ENCODE measurements at regions not wholly inside any gene's neighbourhood (a gene's known extent, or its start where the extent isn't known, plus 50 kb on each side); places are given as distances from the start of the nearest gene placed in this dataset.

DNA sequence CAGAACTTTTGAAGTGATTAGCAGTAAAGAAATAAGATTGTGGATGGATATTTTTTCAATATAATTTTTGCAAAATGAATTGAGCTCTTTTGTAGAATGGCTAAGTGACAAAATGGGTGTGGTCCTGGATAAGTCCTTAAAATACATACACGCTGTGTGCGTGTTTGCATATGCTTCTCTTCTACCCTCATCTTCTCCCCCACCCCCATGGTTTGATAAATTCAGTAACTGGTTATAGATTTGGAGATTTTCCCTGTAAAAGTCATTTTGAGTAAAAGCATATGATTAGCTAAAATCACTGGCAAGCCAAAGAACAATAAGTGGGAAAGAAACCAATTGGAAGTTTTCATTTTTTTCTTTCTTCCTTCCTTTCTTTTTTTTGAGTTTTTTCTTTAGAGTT is 453.9 kb upstream of the MDFIC2 start:
- no peak for TF ChIP-seq RAD21 (conservative IDR thresholded peaks at IDR 0.05 in 1 of 2, IDR thresholded peaks at IDR 0.05 in 1 of 2)
- TF ChIP-seq NR3C1 (IDR thresholded peaks at IDR 0.05): no peak
- no peak for TF ChIP-seq SMC3 (IDR thresholded peaks at IDR 0.05)
- TF ChIP-seq ESRRA (IDR thresholded peaks at IDR 0.05; ENCODE audit: borderline replicate concordance, low read length): no peak
- no peak for TF ChIP-seq NPAS2 (CRISPR knock-in tag; IDR thresholded peaks at IDR 0.05; ENCODE audit: borderline replicate concordance)
- TF ChIP-seq, protein P1, sequence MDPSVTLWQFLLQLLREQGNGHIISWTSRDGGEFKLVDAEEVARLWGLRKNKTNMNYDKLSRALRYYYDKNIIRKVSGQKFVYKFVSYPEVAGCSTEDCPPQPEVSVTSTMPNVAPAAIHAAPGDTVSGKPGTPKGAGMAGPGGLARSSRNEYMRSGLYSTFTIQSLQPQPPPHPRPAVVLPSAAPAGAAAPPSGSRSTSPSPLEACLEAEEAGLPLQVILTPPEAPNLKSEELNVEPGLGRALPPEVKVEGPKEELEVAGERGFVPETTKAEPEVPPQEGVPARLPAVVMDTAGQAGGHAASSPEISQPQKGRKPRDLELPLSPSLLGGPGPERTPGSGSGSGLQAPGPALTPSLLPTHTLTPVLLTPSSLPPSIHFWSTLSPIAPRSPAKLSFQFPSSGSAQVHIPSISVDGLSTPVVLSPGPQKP (IDR thresholded peaks at IDR 0.05; ENCODE audit: low read depth, low read length): no peak
- TF ChIP-seq NFE2L2 (conservative IDR thresholded peaks at IDR 0.05; ENCODE audit: low read length): no peak
- TF ChIP-seq HEYL (CRISPR knock-in tag; IDR thresholded peaks at IDR 0.05): no peak
- TF ChIP-seq CHD4 (IDR thresholded peaks at IDR 0.05; ENCODE audit: borderline replicate concordance): no peak
- TF ChIP-seq, protein P2, sequence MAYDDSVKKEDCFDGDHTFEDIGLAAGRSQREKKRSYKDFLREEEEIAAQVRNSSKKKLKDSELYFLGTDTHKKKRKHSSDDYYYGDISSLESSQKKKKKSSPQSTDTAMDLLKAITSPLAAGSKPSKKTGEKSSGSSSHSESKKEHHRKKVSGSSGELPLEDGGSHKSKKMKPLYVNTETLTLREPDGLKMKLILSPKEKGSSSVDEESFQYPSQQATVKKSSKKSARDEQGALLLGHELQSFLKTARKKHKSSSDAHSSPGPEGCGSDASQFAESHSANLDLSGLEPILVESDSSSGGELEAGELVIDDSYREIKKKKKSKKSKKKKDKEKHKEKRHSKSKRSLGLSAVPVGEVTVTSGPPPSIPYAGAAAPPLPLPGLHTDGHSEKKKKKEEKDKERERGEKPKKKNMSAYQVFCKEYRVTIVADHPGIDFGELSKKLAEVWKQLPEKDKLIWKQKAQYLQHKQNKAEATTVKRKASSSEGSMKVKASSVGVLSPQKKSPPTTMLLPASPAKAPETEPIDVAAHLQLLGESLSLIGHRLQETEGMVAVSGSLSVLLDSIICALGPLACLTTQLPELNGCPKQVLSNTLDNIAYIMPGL (CRISPR knock-in tag; IDR thresholded peaks at IDR 0.05; ENCODE audit: borderline replicate concordance): no peak
- no peak for TF ChIP-seq EHMT2 (IDR thresholded peaks at IDR 0.05; ENCODE audit: low read depth)
- no peak for TF ChIP-seq CHD2 (IDR thresholded peaks at IDR 0.05; ENCODE audit: low read length, partially characterized antibody)
- TF ChIP-seq, protein P3, sequence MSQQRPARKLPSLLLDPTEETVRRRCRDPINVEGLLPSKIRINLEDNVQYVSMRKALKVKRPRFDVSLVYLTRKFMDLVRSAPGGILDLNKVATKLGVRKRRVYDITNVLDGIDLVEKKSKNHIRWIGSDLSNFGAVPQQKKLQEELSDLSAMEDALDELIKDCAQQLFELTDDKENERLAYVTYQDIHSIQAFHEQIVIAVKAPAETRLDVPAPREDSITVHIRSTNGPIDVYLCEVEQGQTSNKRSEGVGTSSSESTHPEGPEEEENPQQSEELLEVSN (IDR thresholded peaks at IDR 0.05; ENCODE audit: borderline replicate concordance, low read depth): no peak
- TF ChIP-seq, protein P4, sequence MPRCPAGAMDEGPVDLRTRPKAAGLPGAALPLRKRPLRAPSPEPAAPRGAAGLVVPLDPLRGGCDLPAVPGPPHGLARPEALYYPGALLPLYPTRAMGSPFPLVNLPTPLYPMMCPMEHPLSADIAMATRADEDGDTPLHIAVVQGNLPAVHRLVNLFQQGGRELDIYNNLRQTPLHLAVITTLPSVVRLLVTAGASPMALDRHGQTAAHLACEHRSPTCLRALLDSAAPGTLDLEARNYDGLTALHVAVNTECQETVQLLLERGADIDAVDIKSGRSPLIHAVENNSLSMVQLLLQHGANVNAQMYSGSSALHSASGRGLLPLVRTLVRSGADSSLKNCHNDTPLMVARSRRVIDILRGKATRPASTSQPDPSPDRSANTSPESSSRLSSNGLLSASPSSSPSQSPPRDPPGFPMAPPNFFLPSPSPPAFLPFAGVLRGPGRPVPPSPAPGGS (IDR thresholded peaks at IDR 0.05): no peak
- ATAC-seq (no peak), FAIRE-seq (no peak), DNase-seq (ENCODE audit: low read depth in 1 of 2, low spot score in 1 of 2) (no peak)
- 83% methylated on average over 2 of the region's 2 CpGs for WGBS (ENCODE audit: missing lambda C conversion rate)
- no peaks in the 10 kb centered on the region for H3K4me1 ChIP-seq
- POLR2A ChIA-PET: no interaction called here
- H3K4me3 ChIP-seq: no peak overlapping the region
- no peak overlapping the region for H3K27ac ChIP-seq
- H3K4me2 ChIP-seq: no peak overlapping the region
- H3K9me3 ChIP-seq: no peaks in the 10 kb centered on the region
- CTCF ChIA-PET: interaction anchor here (1.4 kb wide), 1 partner anchor 12 kb away, joined by 3 read pairs; no protein-coding TSS in a partner anchor

DNA sequence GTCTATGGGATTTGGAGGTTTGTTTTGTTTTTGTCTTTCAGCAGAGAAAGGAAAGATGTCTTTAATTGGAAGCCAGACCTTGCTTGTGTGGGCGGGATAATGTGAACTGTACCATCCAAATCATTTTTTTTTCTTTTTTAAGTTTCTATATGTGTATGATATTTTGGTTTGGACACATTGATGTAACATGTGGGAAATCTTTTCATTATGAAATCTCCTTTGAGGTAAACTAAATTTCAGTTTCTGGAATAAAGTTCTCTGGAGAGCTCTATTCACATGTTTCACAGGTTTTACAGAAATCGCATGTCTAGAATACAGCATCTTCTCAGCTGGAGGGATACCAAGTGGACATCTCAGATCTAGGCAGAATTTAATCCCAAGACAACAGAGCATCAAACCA is 451.5 kb upstream of the MDFIC2 start:
- ATAC-seq: no peak
- WGBS (ENCODE audit: missing lambda C conversion rate): 83% methylated on average over 2 of the region's 2 CpGs
- Histone ChIP-seq H3K9me3 (no peaks in the 10 kb centered on the region), H3K27ac (no peak overlapping the region), H3K4me1 (no peaks in the 10 kb centered on the region), H3K4me3 (no peak overlapping the region), H3K4me2 (no peak overlapping the region)
- ChIA-PET POLR2A (no interaction called here), CTCF (interaction anchor here (0.6 kb wide), 1 partner anchor 455 kb away, joined by 3 read pairs; no protein-coding TSS in a partner anchor)
- TF ChIP-seq MAFK (IDR thresholded peaks at IDR 0.05; ENCODE audit: partially characterized antibody): no peak
- FAIRE-seq: no peak
- DNase-seq (ENCODE audit: low read depth in 1 of 2, low spot score in 1 of 2): no peak

DNA sequence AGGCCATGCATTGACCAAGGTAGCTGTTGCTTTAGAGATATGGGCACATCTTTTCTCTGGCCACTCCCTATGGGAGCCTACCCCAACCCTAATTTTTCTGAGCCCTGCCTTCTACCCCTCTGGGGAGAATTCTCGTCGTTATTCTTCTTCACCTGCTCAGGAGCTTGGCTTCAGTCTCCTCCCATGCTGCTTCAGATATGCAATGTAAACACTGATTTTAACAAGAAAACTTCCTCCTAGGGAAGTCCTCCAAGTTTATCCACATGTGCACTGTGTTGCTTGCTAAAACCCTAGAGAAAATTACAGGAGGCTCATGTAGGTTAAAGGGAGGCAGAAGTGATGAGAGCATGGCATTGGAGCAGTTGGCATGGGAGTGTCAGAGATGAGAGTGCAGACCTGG is 445.2 kb upstream of the MDFIC2 start:
- CTCF ChIA-PET: no interaction called here
- ATAC-seq (no peak), DNase-seq (ENCODE audit: low read depth in 1 of 2, low spot score in 1 of 2) (no peak), FAIRE-seq (no peak)
- Histone ChIP-seq H3K27ac (no peak overlapping the region), H3K4me3 (no peak overlapping the region), H3K9me3 (no peaks in the 10 kb centered on the region), H3K4me1 (no peaks in the 10 kb centered on the region), H3K4me2 (no peak overlapping the region)
- POLR2A ChIA-PET: no interaction called here
- TF ChIP-seq JUNB (IDR thresholded peaks at IDR 0.05) (no peak), JUN (IDR thresholded peaks at IDR 0.05) (no peak), KDM5A (IDR thresholded peaks at IDR 0.05) (no peak), CBX8 (IDR thresholded peaks at IDR 0.05) (no peak), ZSCAN20 (CRISPR knock-in tag; IDR thresholded peaks at IDR 0.05) (no peak), RCOR1 (IDR thresholded peaks at IDR 0.05; ENCODE audit: low read depth, low read length) (no peak), HOXA7 (CRISPR knock-in tag; IDR thresholded peaks at IDR 0.05) (no peak), FOSB (CRISPR knock-in tag; IDR thresholded peaks at IDR 0.05) (no peak), RAD21 (conservative IDR thresholded peaks at IDR 0.05 in 1 of 2, IDR thresholded peaks at IDR 0.05 in 1 of 2) (no peak), EHMT2 (IDR thresholded peaks at IDR 0.05; ENCODE audit: low read depth) (no peak), PHF8 (IDR thresholded peaks at IDR 0.05; ENCODE audit: borderline replicate concordance, low read depth) (no peak), RNF2 (IDR thresholded peaks at IDR 0.05; ENCODE audit: borderline replicate concordance, low read depth) (no peak), CHD4 (IDR thresholded peaks at IDR 0.05; ENCODE audit: borderline replicate concordance) (no peak)
- WGBS (ENCODE audit: missing lambda C conversion rate): 81% methylated on average over 2 of the region's 2 CpGs

Measured in A549 (cell line).